ENCODE measurements at regions not wholly inside any gene's neighbourhood (a gene's known extent, or its start where the extent isn't known, plus 50 kb on each side); places are given as distances from the start of the nearest gene placed in this dataset.

GRCh38 chr2:204449977-204450376 lies 95.3 kb upstream of the PARD3B start:
- no peak for DNase-seq

GRCh38 chr2:204451766-204452165 lies 93.5 kb upstream of the PARD3B start:
- no peak for DNase-seq

- DNase-seq = no peak
These were observed 92.7 kb upstream of the PARD3B start for GRCh38 chr2:204452464-204453023.

- DNase-seq = no peak
These were observed 91.5 kb upstream of the PARD3B start for GRCh38 chr2:204453730-204454167.

GRCh38 chr2:204454672-204455380 lies 90.4 kb upstream of the PARD3B start:
- DNase-seq = no peak

- no peak for DNase-seq
These were observed 76.4 kb upstream of the PARD3B start for GRCh38 chr2:204468746-204469429.

- DNase-seq = no peak
These were observed 75.1 kb upstream of the PARD3B start for GRCh38 chr2:204470178-204470620.

GRCh38 chr2:204470621-204471196 lies 74.6 kb upstream of the PARD3B start:
- no peak for DNase-seq

GRCh38 chr2:204472375-204472774 lies 72.9 kb upstream of the PARD3B start:
- no peak for DNase-seq

- DNase-seq = no peak
These were observed 72.1 kb upstream of the PARD3B start for GRCh38 chr2:204473224-204473623.

- no peak for DNase-seq
These were observed 69.9 kb upstream of the PARD3B start for GRCh38 chr2:204475399-204475798.

- DNase-seq = no peak
These were observed 67.8 kb upstream of the PARD3B start for GRCh38 chr2:204477358-204477950.

GRCh38 chr2:204479557-204479956 lies 65.7 kb upstream of the PARD3B start:
- no peak for DNase-seq

GRCh38 chr2:204480676-204481075 lies 64.6 kb upstream of the PARD3B start:
- DNase-seq = no peak

GRCh38 chr2:204483608-204484081 lies 61.6 kb upstream of the PARD3B start:
- DNase-seq = no peak

- DNase-seq = no peak
These were observed 59.0 kb upstream of the PARD3B start for GRCh38 chr2:204486321-204486720.

GRCh38 chr2:204486805-204487204 lies 58.5 kb upstream of the PARD3B start:
- DNase-seq = no peak

GRCh38 chr2:204487447-204488229 lies 57.6 kb upstream of the PARD3B start:
- DNase-seq = no peak

- DNase-seq = no peak
These were observed 53.7 kb upstream of the PARD3B start for GRCh38 chr2:204491528-204491927.

- no peak for DNase-seq
These were observed 52.9 kb upstream of the PARD3B start for GRCh38 chr2:204492417-204492816.

- no peak for DNase-seq
These were observed 50.6 kb upstream of the PARD3B start for GRCh38 chr2:204494681-204495080.

- DNase-seq = no peak
These were observed 49.9 kb upstream of the PARD3B start for GRCh38 chr2:204495381-204495780.

Measured in activated effector memory CD4-positive, alpha-beta T cell treated with Interleukin-2 at 50 U/mL for 16 hours (primary cell).